HCT116 (cell line): ENCODE measurements at regions not wholly inside any gene's neighbourhood (a gene's known extent, or its start where the extent isn't known, plus 50 kb on each side); places are given as distances from the start of the nearest gene placed in this dataset.

Experiments used
- ATF3 ChIP-seq: IDR thresholded peaks from 2 replicates; pipeline ENCODE4 v1.6.1; 2012
- CEBPB ChIP-seq: IDR thresholded peaks from 2 replicates; pipeline ENCODE4 v1.6.1; 2012; ENCODE audit warnings: low read depth
- CTCF ChIP-seq, 3 experiments: fragments of 200-600 bp in 1 of 3; sonication (generic) in 1 of 3; IDR thresholded peaks in 2 of 3; conservative IDR thresholded peaks in 1 of 3; 2 replicates each; pipeline ENCODE4 v1.5.1; 2012 to 2017; ENCODE audit warnings: low read depth in 2 of 3, low read length in 2 of 3, antibody characterized with exemption in 1 of 3, borderline replicate concordance in 1 of 3, control low read depth in 1 of 3, mild to moderate bottlenecking in 1 of 3, mixed read lengths in 1 of 3, mixed run types in 1 of 3, moderate library complexity in 1 of 3; ENCODE audit not compliant: insufficient read depth in 1 of 3
- EGR1 ChIP-seq: IDR thresholded peaks from 2 replicates; pipeline ENCODE4 v1.6.1; 2012; ENCODE audit warnings: low read depth
- ELF1 ChIP-seq: IDR thresholded peaks from 2 replicates; pipeline ENCODE4 v1.6.1; 2012; ENCODE audit warnings: low read depth, borderline replicate concordance
- EZH2 ChIP-seq: fragments of 200-600 bp; sonication (generic); IDR thresholded peaks from 2 replicates; pipeline ENCODE4 v1.6.1; 2017; ENCODE audit warnings: antibody characterized with exemption, mixed run types
- MAX ChIP-seq: IDR thresholded peaks from 2 replicates; pipeline ENCODE4 v1.6.1; 2012
- POLR2A ChIP-seq: IDR thresholded peaks from 2 replicates; pipeline ENCODE4 v1.7.0; 2011; ENCODE audit warnings: borderline replicate concordance; ENCODE audit not compliant: insufficient read depth, insufficient read length; ENCODE audit errors: extremely low read depth
- POLR2AphosphoS5 ChIP-seq: IDR thresholded peaks from 2 replicates; pipeline ENCODE4 v1.6.1; 2011; ENCODE audit warnings: mild to moderate bottlenecking, low read depth, low read length, moderate library complexity
- REST ChIP-seq: IDR thresholded peaks from 2 replicates; pipeline ENCODE4 v1.6.1; 2012; ENCODE audit warnings: low read depth
- TCF7L2 ChIP-seq: IDR thresholded peaks from 2 replicates; pipeline ENCODE4 v1.7.0; 2011; ENCODE audit warnings: borderline replicate concordance, inconsistent platforms; ENCODE audit not compliant: insufficient read depth, insufficient read length; ENCODE audit errors: extremely low read depth
- YY1 ChIP-seq: IDR thresholded peaks from 2 replicates; pipeline ENCODE4 v1.6.1; 2011; ENCODE audit warnings: low read length, low read depth, moderate library complexity, mild to moderate bottlenecking; ENCODE audit not compliant: insufficient replicate concordance; ENCODE audit errors: extremely low read depth
- ZNF274 ChIP-seq: fragments of 200-500 bp; sonication (Bioruptor generic); IDR thresholded peaks from 2 replicates; pipeline ENCODE4 v1.6.1; 2014; ENCODE audit warnings: mild to moderate bottlenecking, low read depth, low read length, inconsistent platforms

GRCh38 chr11:104614961-104615360 is 283.3 kb downstream of the CASP12 start:
- TF ChIP-seq POLR2AphosphoS5 (no peak), TCF7L2 (no peak), CTCF (IDR thresholded peaks at IDR 0.05 in 2 of 3, conservative IDR thresholded peaks at IDR 0.05 in 1 of 3; ENCODE audit: borderline replicate concordance in 1 of 3, insufficient read depth in 1 of 3, low read depth in 2 of 3, low read length in 2 of 3) (no peak), YY1 (no peak), ATF3 (no peak), ZNF274 (no peak), MAX (no peak), ELF1 (no peak), REST (no peak), EZH2 (no peak), POLR2A (no peak), CEBPB (no peak), EGR1 (no peak)
